Lower leg skin (tissue), 3 donors: ENCODE measurements at regions not wholly inside any gene's neighbourhood (a gene's known extent, or its start where the extent isn't known, plus 50 kb on each side); places are given as distances from the start of the nearest gene placed in this dataset.
"Not testable (repeated sequence)": the region's sequence is repeated elsewhere in the genome, so short reads cannot be mapped to it uniquely, and the experiment has no call there.

Experiments
- POLR2A ChIP-seq, 2 donors: fragments of 450-650 bp; IDR thresholded peaks; one replicate each; pipeline ENCODE4 v1.6.1; 2016 to 2017; ENCODE audit warnings: antibody characterized with exemption in 2 of 2, mild to moderate bottlenecking in 1 of 2, moderate library complexity in 1 of 2
- TF ChIP-seq, protein P1 (sequence below), 3 donors: fragments of 450-650 bp; IDR thresholded peaks; one replicate each; pipeline ENCODE4 v1.5.1; 2016; ENCODE audit warnings: antibody characterized with exemption in 3 of 3, mild to moderate bottlenecking in 3 of 3, moderate library complexity in 2 of 3

DNA sequence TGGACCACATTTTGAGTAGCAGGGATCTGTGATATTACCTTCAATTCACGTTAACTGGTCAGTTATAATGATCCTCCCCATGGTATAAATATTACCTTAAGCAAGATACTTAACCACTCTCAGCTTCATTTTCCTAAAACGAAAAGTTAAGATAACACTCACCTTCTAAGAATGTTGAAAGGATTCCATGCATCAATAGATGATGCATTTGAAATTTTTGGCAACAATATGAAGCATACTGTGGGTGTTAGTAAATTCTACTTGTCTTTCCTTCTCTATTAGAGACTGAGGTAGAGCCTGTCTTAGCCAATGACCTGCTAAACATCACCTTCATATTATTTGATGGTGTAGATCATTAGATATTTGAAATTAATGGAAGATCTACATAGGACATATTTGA is 331.7 kb upstream of the TMC3 start:
- TF ChIP-seq, protein P1, sequence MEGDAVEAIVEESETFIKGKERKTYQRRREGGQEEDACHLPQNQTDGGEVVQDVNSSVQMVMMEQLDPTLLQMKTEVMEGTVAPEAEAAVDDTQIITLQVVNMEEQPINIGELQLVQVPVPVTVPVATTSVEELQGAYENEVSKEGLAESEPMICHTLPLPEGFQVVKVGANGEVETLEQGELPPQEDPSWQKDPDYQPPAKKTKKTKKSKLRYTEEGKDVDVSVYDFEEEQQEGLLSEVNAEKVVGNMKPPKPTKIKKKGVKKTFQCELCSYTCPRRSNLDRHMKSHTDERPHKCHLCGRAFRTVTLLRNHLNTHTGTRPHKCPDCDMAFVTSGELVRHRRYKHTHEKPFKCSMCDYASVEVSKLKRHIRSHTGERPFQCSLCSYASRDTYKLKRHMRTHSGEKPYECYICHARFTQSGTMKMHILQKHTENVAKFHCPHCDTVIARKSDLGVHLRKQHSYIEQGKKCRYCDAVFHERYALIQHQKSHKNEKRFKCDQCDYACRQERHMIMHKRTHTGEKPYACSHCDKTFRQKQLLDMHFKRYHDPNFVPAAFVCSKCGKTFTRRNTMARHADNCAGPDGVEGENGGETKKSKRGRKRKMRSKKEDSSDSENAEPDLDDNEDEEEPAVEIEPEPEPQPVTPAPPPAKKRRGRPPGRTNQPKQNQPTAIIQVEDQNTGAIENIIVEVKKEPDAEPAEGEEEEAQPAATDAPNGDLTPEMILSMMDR (IDR thresholded peaks at IDR 0.05): not testable (repeated sequence)
- TF ChIP-seq POLR2A (IDR thresholded peaks at IDR 0.05): not testable (repeated sequence)
